Neural progenitor cell (in vitro differentiated cells): ENCODE measurements at regions not wholly inside any gene's neighbourhood (a gene's known extent, or its start where the extent isn't known, plus 50 kb on each side); places are given as distances from the start of the nearest gene placed in this dataset.

Experiments used
- EZH2 ChIP-seq: fragments of 200-600 bp; sonication (generic); IDR thresholded peaks from 2 replicates; pipeline ENCODE4 v1.6.1; 2017; ENCODE audit warnings: antibody characterized with exemption, mild to moderate bottlenecking, moderate library complexity
- EZH2phosphoT487 ChIP-seq: fragments of 200-600 bp; sonication (generic); IDR thresholded peaks from 2 replicates; pipeline ENCODE4 v1.6.1; 2017; ENCODE audit warnings: antibody characterized with exemption
- TF ChIP-seq, protein P1 (sequence below): fragments of 200-600 bp; sonication (generic); IDR thresholded peaks from 2 replicates; pipeline ENCODE4 v1.5.1; 2017; ENCODE audit warnings: antibody characterized with exemption, mild to moderate bottlenecking

DNA sequence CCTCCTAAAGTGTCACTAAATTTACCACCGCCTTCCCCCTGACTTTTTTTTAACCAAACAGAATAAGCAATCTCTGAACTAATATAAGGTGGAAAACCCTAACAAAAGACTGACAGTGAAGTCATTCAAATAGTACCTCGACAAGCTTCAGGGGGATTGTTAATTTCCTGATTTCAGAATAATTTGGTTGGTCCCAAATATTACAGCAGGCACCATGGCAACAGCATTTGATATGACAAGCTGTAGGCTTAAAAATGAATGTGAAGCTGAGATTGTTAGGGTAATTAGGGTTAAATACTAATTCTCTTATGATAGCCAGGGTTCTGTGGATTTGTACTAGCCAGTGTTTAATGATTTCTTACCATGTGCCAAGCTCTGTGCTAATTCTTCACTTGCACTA, 63.5 kb upstream of the GOLGA8B start:
- TF ChIP-seq, protein P1, sequence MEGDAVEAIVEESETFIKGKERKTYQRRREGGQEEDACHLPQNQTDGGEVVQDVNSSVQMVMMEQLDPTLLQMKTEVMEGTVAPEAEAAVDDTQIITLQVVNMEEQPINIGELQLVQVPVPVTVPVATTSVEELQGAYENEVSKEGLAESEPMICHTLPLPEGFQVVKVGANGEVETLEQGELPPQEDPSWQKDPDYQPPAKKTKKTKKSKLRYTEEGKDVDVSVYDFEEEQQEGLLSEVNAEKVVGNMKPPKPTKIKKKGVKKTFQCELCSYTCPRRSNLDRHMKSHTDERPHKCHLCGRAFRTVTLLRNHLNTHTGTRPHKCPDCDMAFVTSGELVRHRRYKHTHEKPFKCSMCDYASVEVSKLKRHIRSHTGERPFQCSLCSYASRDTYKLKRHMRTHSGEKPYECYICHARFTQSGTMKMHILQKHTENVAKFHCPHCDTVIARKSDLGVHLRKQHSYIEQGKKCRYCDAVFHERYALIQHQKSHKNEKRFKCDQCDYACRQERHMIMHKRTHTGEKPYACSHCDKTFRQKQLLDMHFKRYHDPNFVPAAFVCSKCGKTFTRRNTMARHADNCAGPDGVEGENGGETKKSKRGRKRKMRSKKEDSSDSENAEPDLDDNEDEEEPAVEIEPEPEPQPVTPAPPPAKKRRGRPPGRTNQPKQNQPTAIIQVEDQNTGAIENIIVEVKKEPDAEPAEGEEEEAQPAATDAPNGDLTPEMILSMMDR, result no peak
- TF ChIP-seq EZH2 (no peak), EZH2phosphoT487 (no peak)
